Fibroblast of villous mesenchyme (primary cell): ENCODE measurements at regions not wholly inside any gene's neighbourhood (a gene's known extent, or its start where the extent isn't known, plus 50 kb on each side); places are given as distances from the start of the nearest gene placed in this dataset.

Source experiments
- DNase-seq: peaks from one replicate; pipeline ENCODE4 v3.0.0-alpha.2; 2010; ENCODE audit warnings: low read depth
- H3K4me3 ChIP-seq: 2 replicates; pipeline ENCODE4 v1.5.1; 2011; ENCODE audit warnings: low read depth, mild to moderate bottlenecking, low read length
- CTCF ChIP-seq: IDR thresholded peaks from 2 replicates; pipeline ENCODE4 v1.5.1; 2012; ENCODE audit warnings: low read depth, mild to moderate bottlenecking, low read length; ENCODE audit not compliant: insufficient read depth

- DNase-seq: no peak
- H3K4me3 ChIP-seq: no peak overlapping the region
- TF ChIP-seq CTCF: no peak
Observed at GRCh38 chr14:98512501-98513251, 759.3 kb downstream of the BCL11B start.

GRCh38 chr14:98513558-98513957 lies 758.4 kb downstream of the BCL11B start:
- no peak for DNase-seq
- H3K4me3 ChIP-seq: no peak overlapping the region
- no peak for TF ChIP-seq CTCF

- DNase-seq: no peak
- TF ChIP-seq CTCF: no peak
- H3K4me3 ChIP-seq: no peak overlapping the region
Observed at GRCh38 chr14:98514016-98514415, 758.0 kb downstream of the BCL11B start.

GRCh38 chr14:98536256-98536655 lies 735.7 kb downstream of the BCL11B start:
- TF ChIP-seq CTCF: no peak
- no peak overlapping the region for H3K4me3 ChIP-seq
- no peak for DNase-seq

GRCh38 chr14:98542316-98542715 lies 729.7 kb downstream of the BCL11B start:
- no peak for DNase-seq
- no peak overlapping the region for H3K4me3 ChIP-seq
- no peak for TF ChIP-seq CTCF

- no peak for DNase-seq
- no peak for TF ChIP-seq CTCF
- no peak overlapping the region for H3K4me3 ChIP-seq
Observed at GRCh38 chr14:98543074-98543473, 728.9 kb downstream of the BCL11B start.

GRCh38 chr14:98544174-98544573 lies 727.8 kb downstream of the BCL11B start:
- no peak overlapping the region for H3K4me3 ChIP-seq
- DNase-seq: no peak
- no peak for TF ChIP-seq CTCF
